AML-193 (cell line): ENCODE measurements at regions not wholly inside any gene's neighbourhood (a gene's known extent, or its start where the extent isn't known, plus 50 kb on each side); places are given as distances from the start of the nearest gene placed in this dataset.

Experiments used
- DNase-seq, 2 experiments: peaks; one replicate each; lab custom pipeline; 2025; lab: John Stamatoyannopoulos, UW

DNA sequence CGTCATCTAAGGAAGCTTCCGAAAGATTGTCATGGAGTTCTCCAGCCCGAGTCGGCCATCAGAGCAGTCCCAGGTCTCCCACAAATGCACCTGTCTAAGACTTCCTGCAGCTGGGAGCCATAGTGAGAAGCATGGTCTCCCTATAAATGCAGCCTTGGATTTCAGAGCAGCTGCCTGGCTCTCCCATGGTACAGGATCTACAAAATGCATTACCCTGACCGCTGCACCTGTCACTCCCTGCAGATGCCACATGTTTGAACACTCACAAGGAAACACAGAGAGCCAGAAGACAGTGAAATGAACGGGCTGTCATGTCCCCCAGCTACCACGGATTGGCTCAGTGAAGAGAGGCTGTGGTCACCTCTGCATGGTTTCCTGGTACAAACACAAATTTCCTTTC, 702.7 kb downstream of the MED13L start:
- DNase-seq, result no peak

DNA sequence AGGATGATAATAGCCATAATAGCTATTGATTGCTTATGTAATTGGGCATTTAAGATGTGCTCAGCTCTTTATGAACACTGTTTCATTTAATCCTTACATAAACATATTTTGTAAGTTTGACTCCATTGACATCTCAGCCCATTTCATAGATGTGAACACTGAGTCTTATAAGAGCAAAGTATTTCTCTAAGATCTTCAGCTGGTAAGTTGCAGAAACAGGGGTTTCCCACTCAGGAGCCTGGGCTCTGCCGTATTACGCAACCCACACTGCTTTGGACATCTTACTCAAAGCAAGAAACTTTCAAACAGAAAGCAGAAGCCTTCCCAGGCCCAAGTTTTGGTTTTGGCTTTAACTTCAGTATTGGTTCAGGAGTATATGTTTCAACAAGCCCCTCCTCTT, 705.1 kb downstream of the MED13L start:
- no peak for DNase-seq

GRCh38 chr12:115571446-115571845, 706.0 kb downstream of the MED13L start:
- DNase-seq, result no peak

GRCh38 chr12:115571027-115571426, 706.5 kb downstream of the MED13L start:
- DNase-seq, result no peak

DNA sequence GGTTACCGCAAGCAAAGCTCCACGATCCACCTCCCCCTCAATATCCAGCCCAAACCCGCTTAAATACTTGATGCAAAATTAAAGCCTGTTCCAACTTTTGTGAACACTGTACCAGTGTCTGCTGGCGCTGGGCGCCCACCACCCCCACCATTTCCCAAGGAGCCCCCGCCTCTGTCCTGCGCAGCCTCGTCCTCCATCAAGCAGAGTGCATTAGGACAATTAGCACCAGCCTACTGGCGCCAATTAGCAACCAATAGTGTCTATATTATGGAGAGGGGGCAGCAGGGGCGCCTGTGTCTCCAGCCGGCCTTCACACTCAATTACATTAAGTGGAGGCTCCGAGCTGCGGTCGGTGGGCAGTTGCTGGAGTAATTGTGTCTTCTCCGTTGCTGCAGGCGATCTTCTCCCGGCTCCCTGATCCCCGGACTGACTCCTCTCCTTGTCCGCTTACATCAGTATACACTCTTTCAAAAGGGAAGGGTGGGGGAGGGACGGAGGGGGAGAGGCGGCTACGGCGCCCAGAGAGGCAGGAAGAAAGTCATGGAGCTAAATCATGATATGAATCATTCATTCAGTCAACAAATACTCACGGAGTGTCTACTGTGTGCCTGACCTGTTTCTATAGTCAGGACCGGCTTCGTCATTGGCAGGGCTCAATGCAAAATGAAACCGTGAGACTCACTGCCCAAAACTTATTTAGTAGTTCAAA, 707.3 kb downstream of the MED13L start:
- no peak for DNase-seq

- no peak for DNase-seq
Measured at GRCh38 chr12:115569345-115570068, 708.0 kb downstream of the MED13L start.

DNA sequence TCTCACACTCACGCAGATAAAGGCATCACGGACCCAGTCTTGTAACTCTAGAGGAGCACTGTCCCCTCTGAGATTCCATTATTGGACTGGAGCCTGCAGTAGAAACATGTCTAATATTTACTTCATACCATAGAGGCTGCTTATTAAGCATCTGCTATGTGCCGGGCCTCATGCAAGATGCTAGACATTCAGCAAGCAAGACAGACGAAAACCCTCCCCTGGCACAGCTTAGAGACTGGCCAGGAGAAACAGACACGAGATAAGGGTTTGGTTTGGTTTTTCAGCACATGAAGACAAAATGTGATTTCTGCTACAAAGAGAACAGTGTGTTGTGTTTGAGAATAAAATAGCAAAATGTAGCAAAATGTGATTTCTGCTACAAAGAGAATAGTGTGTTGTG, 719.2 kb downstream of the MED13L start:
- DNase-seq, result no peak

- DNase-seq, result no peak
Measured at GRCh38 chr12:115553622-115554021, 723.9 kb downstream of the MED13L start.

DNA sequence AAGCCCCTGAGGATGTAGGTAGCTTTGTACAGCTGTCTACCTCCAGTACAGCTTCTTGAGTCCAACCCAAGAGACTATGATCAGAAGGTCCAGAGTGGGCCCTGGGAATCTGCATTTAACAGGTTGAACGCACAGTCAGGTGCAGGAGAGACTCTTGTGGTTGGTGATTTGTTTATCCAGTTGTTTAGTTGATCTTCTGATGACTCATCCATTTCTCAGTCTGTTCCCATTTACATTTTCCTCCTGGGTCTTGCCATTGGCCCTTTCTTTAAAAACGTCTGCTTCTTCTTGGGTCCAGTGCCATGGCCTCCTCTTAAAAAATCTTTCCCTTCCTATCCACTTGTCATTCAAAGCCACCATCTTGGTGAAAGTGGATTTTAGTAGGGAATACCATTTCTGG, 734.2 kb downstream of the MED13L start:
- DNase-seq, result no peak

DNA sequence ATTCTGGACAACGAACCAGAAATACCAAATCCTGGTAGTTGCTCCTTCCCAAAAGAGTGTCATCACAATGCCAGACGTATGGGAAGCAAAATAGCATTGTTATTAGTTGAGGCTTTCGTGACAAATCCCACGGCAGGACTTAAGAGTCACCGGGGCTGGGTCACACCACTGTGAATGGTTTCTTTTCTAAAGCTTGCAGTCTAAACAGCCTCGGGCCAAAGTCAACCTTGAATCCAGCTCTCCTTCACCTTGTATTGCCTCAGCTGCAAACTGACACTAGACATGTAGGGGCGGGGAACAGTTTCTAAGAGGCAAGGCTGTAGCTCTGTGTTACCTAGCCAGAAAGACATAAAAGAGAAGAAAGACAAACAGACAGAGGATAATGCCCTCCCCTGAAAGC, 734.8 kb downstream of the MED13L start:
- no peak for DNase-seq

DNA sequence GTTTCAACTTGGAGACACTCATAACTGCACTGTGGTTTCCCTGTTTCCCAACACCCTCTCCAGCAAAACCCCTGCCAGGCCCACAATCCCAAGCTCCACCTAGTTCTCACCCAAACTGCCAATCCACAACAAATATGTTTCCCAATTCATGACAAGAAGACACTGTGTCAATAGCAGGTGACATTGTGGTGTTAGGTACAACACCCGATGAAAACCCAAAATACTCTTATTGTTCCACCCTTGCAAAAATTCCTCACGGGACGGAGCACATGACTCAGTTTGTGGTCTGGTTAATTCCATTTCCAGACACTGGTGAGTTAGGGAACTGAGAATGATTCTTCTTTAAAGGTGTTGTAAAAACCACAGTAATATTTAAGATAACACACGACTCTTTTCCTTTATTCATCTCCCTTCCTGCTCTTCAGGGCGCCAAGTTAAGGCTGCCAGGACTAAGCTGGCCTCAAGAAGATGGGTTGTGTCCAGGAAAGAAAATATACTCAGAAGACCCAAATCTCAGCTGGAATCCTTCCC, 735.5 kb downstream of the MED13L start:
- no peak for DNase-seq

DNA sequence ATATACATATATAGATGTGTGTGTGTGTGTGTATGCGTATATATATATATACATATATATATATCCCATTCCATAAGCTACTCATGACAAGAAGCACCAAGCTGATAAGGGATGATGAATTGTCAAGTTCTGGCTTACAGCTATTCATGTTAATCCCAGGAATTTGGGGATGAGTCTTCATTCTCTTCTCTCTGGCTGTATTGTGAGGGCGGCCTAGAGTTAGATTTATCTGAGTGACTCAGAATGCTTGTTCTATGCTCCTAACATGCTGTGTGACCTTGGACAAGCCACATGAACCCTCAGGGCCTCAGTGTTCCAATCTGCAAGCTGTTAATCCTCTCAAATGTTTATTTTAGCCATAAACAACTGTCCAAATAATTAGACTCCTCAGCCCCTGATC, 749.0 kb downstream of the MED13L start:
- no peak for DNase-seq

GRCh38 chr12:115521771-115522409, 755.6 kb downstream of the MED13L start:
- DNase-seq, result no peak

- DNase-seq, result no peak
Measured at GRCh38 chr12:115519887-115520286, 757.6 kb downstream of the MED13L start.

DNA sequence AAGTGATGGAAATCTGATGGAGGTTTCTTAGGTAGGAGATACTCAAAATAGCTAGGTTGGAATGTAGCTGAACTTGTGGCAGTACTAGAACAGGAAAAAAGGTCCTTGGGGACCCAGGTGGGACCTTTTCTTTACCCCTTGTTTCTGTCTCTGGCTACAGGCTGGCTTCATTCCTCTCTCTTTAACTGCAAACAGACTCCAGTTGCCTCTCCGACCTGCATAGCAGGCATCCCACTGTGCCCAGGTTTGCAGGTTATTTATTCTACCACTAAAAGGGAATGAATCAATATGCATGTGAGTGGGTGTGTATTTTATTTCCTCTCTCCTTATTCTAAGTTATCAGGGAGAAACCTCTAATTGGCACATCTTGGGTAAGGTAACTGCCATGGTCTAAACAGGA, 758.1 kb downstream of the MED13L start:
- no peak for DNase-seq

GRCh38 chr12:115517913-115518312, 759.6 kb downstream of the MED13L start:
- no peak for DNase-seq

GRCh38 chr12:115511986-115512711, 765.3 kb downstream of the MED13L start:
- DNase-seq, result no peak

DNA sequence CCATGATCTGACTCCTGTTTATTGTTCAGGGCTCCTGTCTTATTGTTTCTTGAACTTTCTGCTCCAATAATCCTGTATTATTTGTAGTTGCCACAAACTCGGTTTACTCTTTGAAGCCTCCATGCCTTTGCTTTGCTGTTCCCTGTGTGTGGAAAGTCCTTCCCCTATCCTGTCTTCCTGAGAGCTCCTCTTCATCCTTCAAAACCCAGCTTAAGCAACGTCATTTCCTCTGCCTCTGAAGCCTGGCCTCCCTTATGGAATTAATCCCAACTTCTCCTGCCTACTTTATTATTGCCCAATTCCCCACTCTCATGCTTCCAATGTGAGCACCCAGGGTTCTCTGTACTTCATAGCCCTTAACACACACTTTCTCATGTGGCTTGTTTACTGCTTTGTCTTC, 766.2 kb downstream of the MED13L start:
- no peak for DNase-seq

DNA sequence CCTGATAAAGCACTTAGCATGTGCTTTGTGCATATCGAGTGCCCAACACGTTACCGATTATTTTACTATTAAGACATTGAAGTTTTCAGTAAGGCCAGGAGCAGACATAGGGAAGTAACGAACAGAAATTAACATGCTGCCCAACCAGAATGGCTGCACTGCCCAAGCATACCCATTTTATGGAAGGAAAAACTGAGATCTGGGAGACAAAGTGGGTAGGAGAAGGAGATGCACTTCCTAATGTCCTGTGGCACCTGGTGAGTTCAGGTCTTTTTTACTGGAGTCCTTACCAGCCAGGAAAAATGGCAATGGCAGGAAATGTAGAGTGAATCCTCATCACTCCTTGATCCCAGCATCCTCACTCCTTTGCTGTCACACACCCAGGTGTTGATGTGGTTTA, 768.5 kb downstream of the MED13L start:
- DNase-seq, result no peak

DNA sequence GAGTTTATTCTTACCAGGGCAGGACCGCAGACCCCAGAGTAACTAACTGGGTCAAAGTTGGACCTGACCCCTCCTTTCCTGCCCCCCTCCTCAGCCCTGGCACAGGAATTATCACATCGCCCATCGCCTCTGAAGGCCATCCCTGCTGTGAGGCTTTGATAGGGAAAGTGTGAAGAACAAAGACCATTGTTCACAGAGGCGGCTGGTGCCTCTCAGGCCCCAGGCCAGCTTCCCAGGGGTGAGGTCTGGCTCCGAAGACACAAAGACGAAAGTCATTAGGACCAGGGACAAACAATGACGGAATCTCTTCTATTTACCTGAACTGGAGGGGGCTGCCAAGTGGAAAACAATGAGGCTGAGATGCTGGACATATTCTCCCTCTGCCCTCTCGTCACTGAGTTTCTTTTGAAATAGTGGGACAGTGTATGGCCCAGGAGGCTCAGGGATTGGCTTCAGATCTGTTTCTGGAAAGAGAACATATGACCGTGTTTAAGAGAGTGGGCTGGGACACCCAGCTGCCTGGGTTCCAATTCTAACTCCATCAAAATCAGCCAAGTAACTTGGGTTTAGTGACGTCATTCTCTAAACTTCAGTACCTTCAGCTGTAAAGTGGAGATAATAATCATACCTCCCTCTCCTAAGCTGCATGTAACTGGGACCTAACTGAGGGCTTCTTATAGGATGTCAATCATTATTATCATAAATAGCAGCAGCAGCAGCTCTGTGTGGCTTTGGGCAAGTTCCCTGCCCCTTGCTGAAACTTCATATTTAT, 769.4 kb downstream of the MED13L start:
- no peak for DNase-seq

DNA sequence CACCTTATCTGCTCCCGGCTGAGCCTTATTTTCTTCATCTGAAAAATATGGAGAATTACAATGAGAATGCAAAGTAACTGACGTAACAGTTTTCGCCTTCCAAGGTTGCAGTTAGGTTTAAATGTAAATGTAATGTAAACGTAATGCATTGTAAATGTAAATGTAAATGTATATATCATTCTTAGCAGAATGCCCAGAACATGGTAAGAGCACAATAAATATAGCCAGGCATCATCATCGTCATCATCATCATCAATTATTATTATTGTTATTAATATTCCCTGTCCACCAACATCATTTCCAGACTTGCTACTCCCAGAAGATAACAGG, 770.0 kb downstream of the MED13L start:
- no peak for DNase-seq
